ENCODE measurements at regions not wholly inside any gene's neighbourhood (a gene's known extent, or its start where the extent isn't known, plus 50 kb on each side); places are given as distances from the start of the nearest gene placed in this dataset.

GRCh38 chr7:45252857-45253256 is 95.3 kb downstream of the RAMP3 start:
- TF ChIP-seq POLR2AphosphoS5 (IDR thresholded peaks at IDR 0.05; ENCODE audit: low read depth, low read length) (no peak), FOXP2 (optimal IDR thresholded peaks at IDR 0.05; ENCODE audit: borderline replicate concordance, extremely low read depth, extremely low read length, insufficient read depth) (no peak), TAF1 (IDR thresholded peaks at IDR 0.05; ENCODE audit: borderline replicate concordance, insufficient read depth, low read length) (no peak), SIN3A (IDR thresholded peaks at IDR 0.05; ENCODE audit: borderline replicate concordance, insufficient read depth, low read length) (no peak), REST (IDR thresholded peaks at IDR 0.05; ENCODE audit: insufficient read depth in 1 of 2, low read depth in 2 of 2, low read length in 2 of 2) (no peak)

GRCh38 chr7:45253368-45253767 is 95.8 kb downstream of the RAMP3 start:
- TF ChIP-seq POLR2AphosphoS5 (IDR thresholded peaks at IDR 0.05; ENCODE audit: low read depth, low read length), result no peak
- TF ChIP-seq FOXP2 (optimal IDR thresholded peaks at IDR 0.05; ENCODE audit: borderline replicate concordance, extremely low read depth, extremely low read length, insufficient read depth), result no peak
- TF ChIP-seq SIN3A (IDR thresholded peaks at IDR 0.05; ENCODE audit: borderline replicate concordance, insufficient read depth, low read length), result no peak
- no peak for TF ChIP-seq REST (IDR thresholded peaks at IDR 0.05; ENCODE audit: insufficient read depth in 1 of 2, low read depth in 2 of 2, low read length in 2 of 2)
- no peak for TF ChIP-seq TAF1 (IDR thresholded peaks at IDR 0.05; ENCODE audit: borderline replicate concordance, insufficient read depth, low read length)

- TF ChIP-seq REST (IDR thresholded peaks at IDR 0.05; ENCODE audit: insufficient read depth in 1 of 2, low read depth in 2 of 2, low read length in 2 of 2) (no peak), POLR2AphosphoS5 (IDR thresholded peaks at IDR 0.05; ENCODE audit: low read depth, low read length) (no peak), FOXP2 (optimal IDR thresholded peaks at IDR 0.05; ENCODE audit: borderline replicate concordance, extremely low read depth, extremely low read length, insufficient read depth) (no peak), SIN3A (IDR thresholded peaks at IDR 0.05; ENCODE audit: borderline replicate concordance, insufficient read depth, low read length) (no peak), TAF1 (IDR thresholded peaks at IDR 0.05; ENCODE audit: borderline replicate concordance, insufficient read depth, low read length) (no peak)
Observed at GRCh38 chr7:45255187-45255586, 97.6 kb downstream of the RAMP3 start.

GRCh38 chr7:45256309-45256708 is 98.7 kb downstream of the RAMP3 start:
- TF ChIP-seq SIN3A (IDR thresholded peaks at IDR 0.05; ENCODE audit: borderline replicate concordance, insufficient read depth, low read length) (no peak), TAF1 (IDR thresholded peaks at IDR 0.05; ENCODE audit: borderline replicate concordance, insufficient read depth, low read length) (no peak), FOXP2 (optimal IDR thresholded peaks at IDR 0.05; ENCODE audit: borderline replicate concordance, extremely low read depth, extremely low read length, insufficient read depth) (no peak), POLR2AphosphoS5 (IDR thresholded peaks at IDR 0.05; ENCODE audit: low read depth, low read length) (no peak), REST (IDR thresholded peaks at IDR 0.05; ENCODE audit: insufficient read depth in 1 of 2, low read depth in 2 of 2, low read length in 2 of 2) (no peak)

GRCh38 chr7:45256775-45257174 is 99.2 kb downstream of the RAMP3 start:
- TF ChIP-seq SIN3A (IDR thresholded peaks at IDR 0.05; ENCODE audit: borderline replicate concordance, insufficient read depth, low read length) (no peak), POLR2AphosphoS5 (IDR thresholded peaks at IDR 0.05; ENCODE audit: low read depth, low read length) (no peak), REST (IDR thresholded peaks at IDR 0.05; ENCODE audit: insufficient read depth in 1 of 2, low read depth in 2 of 2, low read length in 2 of 2) (no peak)
